ENCODE measurements at regions not wholly inside any gene's neighbourhood (a gene's known extent, or its start where the extent isn't known, plus 50 kb on each side); places are given as distances from the start of the nearest gene placed in this dataset.

- Histone ChIP-seq H3K4me2 (ENCODE audit: insufficient read depth, low read length) (no peak overlapping the region), H2AFZ (ENCODE audit: low read depth, low read length) (no peak overlapping the region), H3K9me1 (replicated peaks; ENCODE audit: control insufficient read depth, extremely low read depth, insufficient read depth, low read length) (no peaks in the 10 kb centered on the region), H3K27ac (ENCODE audit: insufficient read depth, low read depth, low read length) (no peak overlapping the region), H3K9ac (replicated peaks; ENCODE audit: extremely low read depth, insufficient read depth, low read length) (no peak overlapping the region), H3K36me3 (ENCODE audit: control insufficient read depth in 2 of 2, extremely low read depth in 1 of 2, insufficient read depth in 2 of 2, low read length in 2 of 2) (no peaks in the 10 kb centered on the region), H3K4me3 (replicated peaks in 1 of 3; ENCODE audit: insufficient read depth in 1 of 3, low read depth in 1 of 3, low read length in 3 of 3) (no peak overlapping the region), H3K9me3 (replicated peaks; ENCODE audit: control insufficient read depth, insufficient read depth, low read length) (no peaks in the 10 kb centered on the region), H3K27me3 (ENCODE audit: control insufficient read depth in 2 of 2, insufficient read depth in 2 of 2, low read length in 2 of 2) (peaks cover 60 to 93% of the 10 kb centered on the region in 2 experiments), H3K4me1 (ENCODE audit: control insufficient read depth, extremely low read depth, insufficient read depth, low read length) (peaks cover 6% of the 10 kb centered on the region), H4K20me1 (replicated peaks; ENCODE audit: control insufficient read depth, extremely low read depth, insufficient read depth, low read length) (no peaks in the 10 kb centered on the region), H3K79me2 (ENCODE audit: control insufficient read depth, insufficient read depth, low read length) (no peaks in the 10 kb centered on the region)
- FAIRE-seq: no peak
- ChIA-PET CTCF (interaction anchor here (1.4 to 1.5 kb wide), 2 partner anchors 9 to 621 kb away, joined by 5 to 10 read pairs; no protein-coding TSS in a partner anchor), POLR2A (no interaction called here)
- intact Hi-C loops (cut with micrococcal nuclease): loop anchor here (5.0 kb wide), 1 partner anchor 133 kb away; the partner anchor contains the start of gene PHOX2B
- no peak for TF ChIP-seq MAX (IDR thresholded peaks at IDR 0.05; ENCODE audit: insufficient read depth, insufficient read length)
- TF ChIP-seq EZH2 (IDR thresholded peaks at IDR 0.05; ENCODE audit: borderline replicate concordance, low read depth, low read length, severe bottlenecking): peak; percentile 93
- no peak for DNase-seq (ENCODE audit: low read depth, low spot score)
- no TSS peak for BruUV-seq (replicated peaks)
- dilution Hi-C loops (cut with MboI; ENCODE audit: extremely low pct_ligation_motif_present, low sequenced_read_pairs): no loop called here
Measured at GRCh38 chr4:41880022-41880837, 55.0 kb upstream of the TMEM33 start.

- dilution Hi-C loops (cut with MboI; ENCODE audit: extremely low pct_ligation_motif_present, low sequenced_read_pairs) (no loop called here), intact Hi-C loops (cut with micrococcal nuclease) (no loop called here)
- Histone ChIP-seq H2AFZ (ENCODE audit: low read depth, low read length) (no peak overlapping the region), H3K36me3 (ENCODE audit: control insufficient read depth in 2 of 2, extremely low read depth in 1 of 2, insufficient read depth in 2 of 2, low read length in 2 of 2) (no peaks in the 10 kb centered on the region), H3K27me3 (ENCODE audit: control insufficient read depth in 2 of 2, insufficient read depth in 2 of 2, low read length in 2 of 2) (peaks cover 66 to 92% of the 10 kb centered on the region in 2 experiments), H3K27ac (ENCODE audit: insufficient read depth, low read depth, low read length) (no peak overlapping the region), H3K4me2 (ENCODE audit: insufficient read depth, low read length) (no peak overlapping the region), H3K9ac (replicated peaks; ENCODE audit: extremely low read depth, insufficient read depth, low read length) (no peak overlapping the region), H3K79me2 (ENCODE audit: control insufficient read depth, insufficient read depth, low read length) (no peaks in the 10 kb centered on the region), H3K4me3 (replicated peaks in 1 of 3; ENCODE audit: insufficient read depth in 1 of 3, low read depth in 1 of 3, low read length in 3 of 3) (no peak overlapping the region), H3K9me1 (replicated peaks; ENCODE audit: control insufficient read depth, extremely low read depth, insufficient read depth, low read length) (no peaks in the 10 kb centered on the region), H3K9me3 (replicated peaks; ENCODE audit: control insufficient read depth, insufficient read depth, low read length) (no peaks in the 10 kb centered on the region), H3K4me1 (ENCODE audit: control insufficient read depth, extremely low read depth, insufficient read depth, low read length) (peaks cover 6% of the 10 kb centered on the region), H4K20me1 (replicated peaks; ENCODE audit: control insufficient read depth, extremely low read depth, insufficient read depth, low read length) (no peaks in the 10 kb centered on the region)
- FAIRE-seq (no peak), DNase-seq (ENCODE audit: low read depth, low spot score) (no peak)
- BruUV-seq (replicated peaks): no TSS peak
- TF ChIP-seq MYC (IDR thresholded peaks at IDR 0.05; ENCODE audit: low read depth, low read length) (no peak), JUN (IDR thresholded peaks at IDR 0.05; ENCODE audit: borderline replicate concordance, insufficient read depth, insufficient read length, low read depth) (no peak), EZH2 (IDR thresholded peaks at IDR 0.05; ENCODE audit: borderline replicate concordance, low read depth, low read length, severe bottlenecking) (peak; percentile 49), POLR2AphosphoS5 (IDR thresholded peaks at IDR 0.05; ENCODE audit: insufficient read depth, low read depth, low read length) (no peak)
- ChIA-PET POLR2A (no interaction called here), CTCF (interaction anchor here (1.4 to 1.5 kb wide), 2 partner anchors 9 to 620 kb away, joined by 5 to 10 read pairs; no protein-coding TSS in a partner anchor)
Measured at GRCh38 chr4:41879552-41879951, 55.7 kb upstream of the TMEM33 start.
